GM12878 (cell line): ENCODE measurements at regions not wholly inside any gene's neighbourhood (a gene's known extent, or its start where the extent isn't known, plus 50 kb on each side); places are given as distances from the start of the nearest gene placed in this dataset.

Experiments used
- ATAC-seq: fragments of 200-7000 bp; cut with Tn5 transposase; 3 replicates; pipeline ENCODE4 v1.9.1; 2020; ENCODE audit warnings: mild to moderate bottlenecking, moderate library complexity
- BruUV-seq: library from RNA; stranded (reverse); fragments of 400-500 nt; replicated peaks from 2 replicates; lab custom pipeline; 2021; lab: Mats Ljungman, UMichigan
- CTCF ChIA-PET: fragments of 300-600 bp; sonication (Branson Sonifier 250); formaldehyde crosslinking; extraction: SDS; loops from one replicate; lab custom pipeline; 2021; ENCODE audit warnings: inconsistent platforms; lab: Yijun Ruan, JAX
- POLR2A ChIA-PET: fragments of 350-600 bp; formaldehyde crosslinking; extraction: SDS; loops from one replicate; lab custom pipeline; 2021; ENCODE audit warnings: inconsistent platforms; lab: Charles Lee
- RAD21 ChIA-PET: fragments of 300-600 bp; sonication (Branson Sonifier 250); formaldehyde crosslinking; loops from one replicate; lab custom pipeline; 2023; ENCODE audit warnings: antibody characterized with exemption; ENCODE audit not compliant: unreplicated experiment; lab: Charles Lee
- SMC1A ChIA-PET: fragments of 300-600 bp; sonication (Branson Sonifier 250); formaldehyde crosslinking; loops from one replicate; lab custom pipeline; 2023; ENCODE audit not compliant: unreplicated experiment, uncharacterized antibody; lab: Charles Lee
- DNase-seq: peaks from one replicate; pipeline ENCODE4 v3.0.0-alpha.2; 2011; ENCODE audit warnings: low read depth, low spot score
- FAIRE-seq: peaks from 3 replicates; lab custom pipeline; 2011; peaks lifted over from hg19 to GRCh38; lab: Jason Lieb, UNC
- H2AFZ ChIP-seq: 2 replicates; pipeline ENCODE4 v1.6.0; 2011; ENCODE audit warnings: low read depth, low read length, control low read depth; ENCODE audit not compliant: control insufficient read depth
- H3K27ac ChIP-seq: 2 replicates; pipeline ENCODE4 v1.5.1; 2011; ENCODE audit warnings: control low read depth; ENCODE audit not compliant: control insufficient read depth, insufficient read depth
- H3K27me3 ChIP-seq, 2 experiments: replicated peaks in 1 of 2; 2 replicates each; pipeline versions ENCODE4 v1.6.0 to v1.6.1; 2011; ENCODE audit warnings: low read length in 1 of 2; ENCODE audit not compliant: control insufficient read depth in 2 of 2, insufficient read depth in 2 of 2
- H3K36me3 ChIP-seq, 2 experiments: 2 replicates each; pipeline ENCODE4 v1.5.1; 2011; ENCODE audit warnings: low read length in 1 of 2; ENCODE audit not compliant: control insufficient read depth in 2 of 2, insufficient read depth in 2 of 2
- H3K4me1 ChIP-seq: 2 replicates; pipeline ENCODE4 v1.6.1; 2011; ENCODE audit warnings: mild to moderate bottlenecking, low read length, moderate library complexity, mixed read lengths; ENCODE audit not compliant: control insufficient read depth, insufficient read depth
- H3K4me2 ChIP-seq: 2 replicates; pipeline ENCODE4 v1.6.0; 2011; ENCODE audit warnings: control low read depth; ENCODE audit not compliant: control insufficient read depth, insufficient read depth
- H3K4me3 ChIP-seq: fragments of 200-600 bp; sonication (generic); 2 replicates; pipeline ENCODE4 v1.5.1; 2016
- H3K79me2 ChIP-seq: 2 replicates; pipeline ENCODE4 v1.6.0; 2011; ENCODE audit warnings: low read length; ENCODE audit not compliant: control insufficient read depth, insufficient read depth
- H3K9ac ChIP-seq: 2 replicates; pipeline ENCODE4 v1.8.0; 2011; ENCODE audit warnings: low read length, control low read depth, mixed read lengths; ENCODE audit not compliant: control insufficient read depth, insufficient read depth
- H3K9me3 ChIP-seq: replicated peaks from 3 replicates; pipeline ENCODE4 v1.5.1; 2011; ENCODE audit warnings: mild to moderate bottlenecking, low read length; ENCODE audit not compliant: control insufficient read depth, insufficient read depth
- H4K20me1 ChIP-seq: 2 replicates; pipeline ENCODE4 v1.6.0; 2011; ENCODE audit not compliant: control insufficient read depth, insufficient read depth
- BRCA1 ChIP-seq: IDR thresholded peaks from 2 replicates; pipeline ENCODE4 v1.6.1; 2011; ENCODE audit warnings: low read depth, low read length, improper control_type of control experiment
- CREM ChIP-seq: IDR thresholded peaks from 2 replicates; pipeline ENCODE4 v1.6.1; 2014; ENCODE audit warnings: antibody characterized with exemption, low read depth
- GATAD2B ChIP-seq: fragments of 450-650 bp; conservative IDR thresholded peaks from 2 replicates; pipeline ENCODE4 v1.6.1; 2017; ENCODE audit warnings: low read depth, mild to moderate bottlenecking, moderate library complexity
- IRF4 ChIP-seq: IDR thresholded peaks from 2 replicates; pipeline ENCODE4 v1.6.1; 2011; ENCODE audit warnings: low read depth, low read length
- JUND ChIP-seq: IDR thresholded peaks from 2 replicates; pipeline ENCODE4 v1.6.1; 2012; ENCODE audit warnings: low read depth, mild to moderate bottlenecking, low read length, improper control_type of control experiment, moderate library complexity
- KAT2A ChIP-seq: conservative IDR thresholded peaks from 2 replicates; pipeline ENCODE4 v1.6.1; 2011; ENCODE audit warnings: low read depth, low read length; ENCODE audit not compliant: control insufficient read depth
- KLF5 ChIP-seq: fragments of 450-650 bp; IDR thresholded peaks from 2 replicates; pipeline ENCODE4 v1.6.1; 2014; ENCODE audit warnings: mild to moderate bottlenecking; ENCODE audit not compliant: partially characterized antibody
- MEF2A ChIP-seq: IDR thresholded peaks from 2 replicates; pipeline ENCODE4 v1.6.1; 2011; ENCODE audit warnings: low read depth, mild to moderate bottlenecking, low read length, moderate library complexity; ENCODE audit not compliant: insufficient read depth
- SMAD1 ChIP-seq: fragments of 450-650 bp; IDR thresholded peaks from 2 replicates; pipeline ENCODE4 v1.6.1; 2018; ENCODE audit warnings: mild to moderate bottlenecking, low read depth; ENCODE audit not compliant: partially characterized antibody
- SMC3 ChIP-seq: IDR thresholded peaks from 2 replicates; pipeline ENCODE4 v1.6.1; 2011; ENCODE audit warnings: low read length, improper control_type of control experiment, borderline replicate concordance
- SUPT20H ChIP-seq: IDR thresholded peaks from 2 replicates; pipeline ENCODE4 v1.6.1; 2011; ENCODE audit warnings: low read depth, mild to moderate bottlenecking, low read length, moderate library complexity, borderline replicate concordance; ENCODE audit not compliant: control insufficient read depth
- WGBS: methylation state at CpG from one replicate; pipeline ENCODE4 v1.1.6; 2016; ENCODE audit warnings: low lambda C conversion rate; ENCODE audit not compliant: insufficient replicate concordance, insufficient coverage; ENCODE audit errors: missing lambda C conversion rate; 5-methylcytosine and 5-hydroxymethylcytosine counted together
- in situ Hi-C: fragments of 300-500 bp; cut with MboI; formaldehyde crosslinking; loops from 9 replicates; pipeline ENCODE4 v1.14.3; 2018; ENCODE audit warnings: mixed read lengths
- intact Hi-C: fragments of 100-400 bp; cut with micrococcal nuclease; formaldehyde crosslinking; loops from one replicate; pipeline ENCODE4 v1.14.2; 2022; ENCODE audit not compliant: unreplicated experiment

DNA sequence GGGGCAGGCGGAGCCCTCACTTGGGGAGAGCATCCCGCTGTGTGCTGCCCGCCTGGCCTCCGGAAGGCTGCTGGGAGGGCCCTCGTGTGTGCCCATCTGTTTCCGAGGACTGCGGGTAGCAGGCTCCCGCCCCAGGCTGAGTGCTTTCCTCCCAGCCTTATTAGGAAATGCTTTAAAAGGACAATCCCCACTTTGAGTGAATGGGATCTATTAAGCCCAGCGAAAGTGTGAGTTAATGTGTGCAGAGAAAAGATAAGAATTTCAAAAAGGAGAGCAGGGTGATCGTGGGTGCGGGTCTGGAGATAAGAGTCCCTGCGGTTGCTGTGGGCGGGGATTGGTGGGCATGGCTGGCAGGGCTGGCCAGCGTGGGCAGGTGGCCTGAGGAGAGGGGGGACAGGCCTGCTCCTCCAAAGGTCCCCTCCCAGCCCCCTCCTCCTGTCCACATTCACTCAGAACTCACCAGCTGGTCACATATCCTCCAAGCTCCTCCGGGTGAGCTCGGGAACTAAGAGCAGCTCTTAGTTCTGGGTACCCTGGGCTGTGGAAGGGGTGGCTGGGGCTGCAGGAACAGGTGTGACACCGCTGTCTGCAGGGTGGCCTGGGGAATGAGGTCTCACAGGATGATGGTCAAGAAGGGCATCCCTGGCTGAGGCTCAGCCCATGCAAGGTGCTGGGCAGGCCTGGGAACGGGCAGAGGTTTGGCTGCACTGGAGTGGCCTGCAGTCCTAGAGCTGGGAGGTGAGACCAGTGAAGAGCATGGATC lies 1260.3 kb downstream of the BRD1 start:
- Histone ChIP-seq H3K36me3 (no peaks in the 10 kb centered on the region), H2AFZ (no peak overlapping the region), H3K4me1 (no peaks in the 10 kb centered on the region), H3K9ac (no peak overlapping the region), H3K9me3 (no peaks in the 10 kb centered on the region; the same call in 2 of the 3 replicates), H3K4me2 (no peak overlapping the region), H4K20me1 (no peaks in the 10 kb centered on the region), H3K4me3 (no peak overlapping the region), H3K79me2 (no peaks in the 10 kb centered on the region), H3K27me3 (no peaks in the 10 kb centered on the region)
- in situ Hi-C loops = no loop called here
- WGBS = 14% methylated on average over 18 of the region's 18 CpGs
- RAD21 ChIA-PET = no interaction called here
- BruUV-seq = no TSS peak
- intact Hi-C loops = no loop called here
- POLR2A ChIA-PET = no interaction called here
- no peak for ATAC-seq
- CTCF ChIA-PET = no interaction called here
- TF ChIP-seq IRF4 = no peak
- TF ChIP-seq MEF2A = no peak
- TF ChIP-seq JUND = no peak
- no peak for TF ChIP-seq SUPT20H
- no peak for TF ChIP-seq BRCA1
- TF ChIP-seq KLF5 = no peak
- TF ChIP-seq GATAD2B = no peak
- no peak for TF ChIP-seq CREM
- no peak for TF ChIP-seq SMAD1
- no peak for TF ChIP-seq SMC3
- TF ChIP-seq KAT2A = no peak
- TF ChIP-seq, all 136 proteins: peak for 0
- SMC1A ChIA-PET = no interaction called here
- DNase-seq (no peak), FAIRE-seq (no peak)
- H3K27ac ChIP-seq = no peak overlapping the region
